GM21576 (cell line): ENCODE measurements at regions not wholly inside any gene's neighbourhood (a gene's known extent, or its start where the extent isn't known, plus 50 kb on each side); places are given as distances from the start of the nearest gene placed in this dataset.
"Not testable (repeated sequence)": the region's sequence is repeated elsewhere in the genome, so short reads cannot be mapped to it uniquely, and the experiment has no call there.

Source experiments
- ATAC-seq: cut with Tn5 transposase; IDR thresholded peaks from one replicate; pipeline ENCODE4 v1.9.1; 2021; ENCODE audit warnings: mild to moderate bottlenecking, moderate library complexity; ENCODE audit not compliant: unreplicated experiment

DNA sequence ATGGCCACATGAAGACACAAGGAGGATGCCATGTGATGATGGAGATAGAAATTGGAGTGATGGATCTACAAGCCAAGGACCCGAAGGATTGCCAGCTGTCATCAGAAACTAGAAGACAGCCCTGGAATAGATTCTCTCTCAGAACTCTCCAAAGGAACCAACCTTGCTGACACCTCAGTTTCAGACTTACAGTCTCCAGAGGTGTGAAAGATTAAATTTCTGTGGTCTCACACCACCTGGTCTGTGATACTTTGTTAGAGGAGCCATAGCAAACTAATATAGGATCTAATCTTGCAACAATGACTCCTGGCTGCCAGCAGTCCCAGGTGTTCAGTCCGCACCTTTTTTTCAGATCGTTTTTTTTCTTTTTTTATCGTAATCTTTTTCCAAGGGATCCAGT, 647.3 kb upstream of the GHITM start:
- no peak for ATAC-seq

DNA sequence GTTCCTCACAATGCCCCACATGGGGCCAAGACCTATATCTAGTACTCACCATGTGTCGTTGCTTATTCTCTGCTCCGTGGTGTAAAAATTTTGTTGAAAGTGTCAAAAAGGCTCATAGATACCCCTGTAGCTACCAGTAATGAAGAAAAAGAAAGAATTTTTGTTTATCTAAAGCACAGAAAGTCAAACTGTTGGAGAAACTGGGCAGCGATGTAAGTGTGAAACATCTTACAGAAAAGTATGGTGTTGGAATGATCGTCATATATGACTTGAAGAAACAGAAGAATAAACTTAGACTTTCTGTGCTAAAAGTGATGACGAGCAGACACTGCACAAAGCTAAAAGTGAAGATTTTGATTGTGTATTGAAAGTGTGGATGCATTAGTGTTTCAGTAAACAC, 626.6 kb upstream of the GHITM start:
- ATAC-seq, result no peak

DNA sequence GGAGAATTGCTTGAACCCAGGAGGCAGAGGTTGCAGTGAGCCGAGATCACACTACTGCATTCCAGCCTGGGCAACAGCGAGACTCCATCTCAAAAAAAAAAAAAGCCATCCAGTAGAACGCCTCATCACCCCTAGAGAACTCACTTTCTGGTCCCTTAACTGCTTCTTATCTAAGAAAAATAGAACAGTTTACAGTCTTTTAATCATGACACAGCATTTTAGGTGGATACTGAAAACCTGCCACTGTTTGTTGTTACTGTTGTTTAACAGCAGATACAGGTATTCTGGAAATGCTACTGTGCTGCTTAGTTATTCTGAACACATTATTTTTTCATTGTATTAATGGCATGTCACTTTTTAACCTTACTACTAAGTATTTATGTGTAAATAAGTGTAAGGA, 624.3 kb upstream of the GHITM start:
- ATAC-seq, result no peak

DNA sequence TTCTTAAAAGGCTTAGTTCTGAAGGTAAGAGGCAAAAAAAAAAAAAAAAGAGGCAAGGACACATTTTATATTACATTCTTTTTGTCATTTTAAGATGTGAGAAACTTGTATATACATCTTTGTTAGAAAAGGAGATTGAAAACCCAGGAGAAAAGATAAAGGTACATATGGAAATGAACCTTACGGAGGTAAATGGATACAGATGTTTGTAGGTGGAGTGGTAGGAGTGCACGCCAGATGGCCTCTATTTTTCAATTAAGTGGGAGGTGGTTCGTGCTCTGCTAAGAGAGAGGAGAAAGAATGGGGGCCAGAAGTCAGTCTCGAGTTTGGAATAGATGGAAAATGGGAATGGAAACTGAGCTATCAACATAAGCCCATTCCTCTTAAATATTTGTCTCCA, 622.5 kb upstream of the GHITM start:
- no peak for ATAC-seq

DNA sequence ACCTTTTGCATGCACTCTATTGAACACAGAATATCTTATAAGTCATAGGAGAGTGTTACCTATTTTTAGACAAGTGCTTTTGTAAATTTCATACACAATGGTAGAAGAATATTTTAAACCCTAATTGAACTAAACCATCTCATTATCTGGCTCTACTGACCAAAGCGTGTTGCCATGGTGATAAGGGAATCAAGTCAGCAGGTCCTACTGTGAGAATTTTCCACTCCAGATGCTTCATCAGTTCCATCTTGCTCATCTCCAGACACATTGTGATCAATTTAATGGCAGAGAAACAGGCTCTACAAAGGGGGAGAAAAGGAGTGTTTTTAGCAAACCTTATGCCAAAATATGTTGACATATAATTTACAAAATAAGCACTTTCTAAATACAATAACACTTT, 621.9 kb upstream of the GHITM start:
- ATAC-seq, result no peak

DNA sequence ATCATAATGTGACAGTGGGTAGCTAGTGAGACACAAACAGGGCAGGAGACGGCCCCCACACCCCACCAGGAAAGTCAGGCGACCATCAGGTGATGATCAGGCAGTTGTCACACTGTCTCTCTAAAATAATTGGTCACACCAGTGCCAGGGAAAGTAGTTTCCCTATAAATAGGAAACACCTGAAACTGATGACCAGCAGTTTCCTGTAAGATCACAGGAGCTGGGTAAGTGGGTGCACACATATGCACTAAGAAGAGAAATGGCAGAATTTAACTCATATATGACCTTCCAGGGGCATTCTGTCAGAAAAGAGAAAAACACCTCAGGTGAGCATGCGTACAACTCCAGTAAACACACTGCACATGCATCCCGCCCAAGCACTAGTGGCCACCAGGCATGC, 620.5 kb upstream of the GHITM start:
- no peak for ATAC-seq

DNA sequence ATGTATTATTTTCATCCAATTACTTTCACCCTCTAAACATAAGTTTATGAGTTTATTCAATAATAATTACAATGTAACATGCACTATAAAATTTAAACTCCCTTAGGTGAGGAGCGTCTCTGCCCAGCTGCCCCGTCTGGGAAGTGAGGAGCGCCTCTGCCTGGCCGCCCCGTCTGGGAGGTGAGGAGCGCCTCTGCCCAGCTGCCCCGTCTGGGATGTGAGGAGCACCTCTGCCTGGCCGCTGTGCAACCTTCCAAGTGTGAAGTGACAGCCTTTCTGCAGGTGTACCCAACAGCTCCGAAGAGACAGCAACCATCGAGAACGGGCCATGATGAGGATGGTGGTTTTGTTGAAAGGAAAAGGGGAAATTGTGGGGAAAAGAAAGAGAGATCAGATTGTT, 618.9 kb upstream of the GHITM start:
- ATAC-seq, result not testable (repeated sequence)

DNA sequence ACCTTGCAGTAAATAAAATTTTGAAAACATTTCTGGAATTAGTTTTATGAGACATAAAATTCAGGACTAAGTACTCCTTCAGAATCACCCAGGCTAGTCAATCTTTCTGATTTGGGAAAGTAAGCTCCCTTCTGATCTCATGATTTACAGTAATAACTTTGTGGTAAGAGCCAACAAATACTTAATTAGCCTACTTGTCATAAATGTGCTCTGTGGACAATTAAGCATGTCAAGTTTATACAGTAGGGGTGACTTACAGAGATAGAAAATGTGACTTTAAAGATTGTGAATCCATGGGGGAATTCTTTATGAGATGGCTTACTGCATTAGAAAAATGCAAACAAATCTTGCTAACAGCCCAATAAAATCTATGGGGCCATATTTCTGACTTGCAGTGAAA, 616.9 kb upstream of the GHITM start:
- ATAC-seq, result no peak

DNA sequence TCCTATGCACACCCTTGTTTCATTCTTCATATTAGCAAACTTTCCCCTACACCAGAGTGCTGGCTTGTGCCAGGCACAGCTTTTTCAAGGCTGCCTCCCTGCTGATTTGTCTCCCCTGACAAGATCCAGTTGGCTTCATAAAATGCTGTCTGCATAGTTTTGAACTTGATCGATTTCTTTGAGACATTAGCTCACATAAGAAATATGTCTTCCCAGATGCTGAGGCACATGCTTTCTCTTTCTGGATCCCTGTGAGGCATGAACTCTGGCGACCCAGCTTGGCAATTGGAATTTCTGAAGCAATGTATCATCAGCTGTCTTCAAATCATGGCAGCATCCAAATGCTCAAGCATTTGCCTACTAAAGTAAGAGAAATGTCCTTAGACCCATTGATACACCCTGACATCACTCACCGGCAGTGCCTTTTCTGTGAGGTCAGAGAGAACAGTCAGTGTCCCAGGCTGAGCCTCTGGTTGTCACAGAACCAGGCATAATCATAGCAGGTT, 616.4 kb upstream of the GHITM start:
- no peak for ATAC-seq

DNA sequence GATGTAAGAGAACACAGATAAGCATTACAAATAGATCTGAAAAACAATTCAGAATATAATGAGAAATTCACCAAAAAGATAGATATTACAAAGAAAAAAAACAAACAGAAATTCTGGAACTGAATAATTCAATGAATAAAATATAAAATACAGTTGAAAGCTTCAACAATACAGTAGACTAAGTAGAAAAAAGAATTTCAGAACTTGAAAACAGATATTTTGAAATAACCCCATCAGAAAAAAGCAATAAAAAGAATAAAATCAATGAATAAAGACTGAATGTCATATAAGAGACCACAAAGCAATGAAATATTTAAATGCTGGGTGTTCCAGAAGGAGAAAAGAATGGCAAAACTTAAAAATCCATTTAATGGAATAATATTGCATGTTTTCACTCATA, 611.4 kb upstream of the GHITM start:
- no peak for ATAC-seq

DNA sequence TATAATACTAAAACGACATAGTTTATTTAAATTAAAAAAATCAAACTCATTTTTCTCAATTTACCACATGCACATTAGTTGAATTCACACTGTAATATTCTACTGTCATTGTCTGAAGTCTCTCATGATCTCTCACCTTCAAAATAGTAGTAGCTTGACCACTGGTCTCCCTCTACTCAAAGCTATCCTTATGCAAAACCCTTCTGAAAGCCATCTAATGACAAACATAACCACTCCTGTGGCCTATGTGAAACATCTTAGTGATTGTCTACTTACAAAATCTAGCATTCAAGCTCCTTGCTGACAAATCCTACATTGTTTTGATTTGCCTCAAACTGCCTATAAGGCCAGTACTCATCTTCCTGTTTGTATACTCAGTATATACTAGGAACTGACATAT, 606.0 kb upstream of the GHITM start:
- ATAC-seq, result no peak

DNA sequence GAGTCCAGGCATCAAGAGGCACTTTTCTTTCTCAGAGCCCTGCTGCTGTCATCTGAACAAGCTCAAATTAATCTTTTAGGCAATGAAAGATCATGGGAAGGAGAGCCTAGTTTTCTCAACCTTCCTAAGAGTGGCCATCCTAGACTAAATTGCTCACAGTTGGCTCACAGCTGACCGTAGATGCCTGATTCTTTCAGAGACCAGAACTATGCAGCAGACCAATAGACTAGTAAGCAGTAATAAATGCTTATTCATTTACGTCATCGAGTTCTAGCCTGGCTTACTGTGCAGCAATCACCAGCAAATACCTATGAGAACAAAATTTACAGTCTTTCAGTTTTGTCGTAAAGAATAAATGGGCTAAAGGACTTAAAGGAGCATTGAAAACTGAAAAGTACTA, 602.9 kb upstream of the GHITM start:
- no peak for ATAC-seq

DNA sequence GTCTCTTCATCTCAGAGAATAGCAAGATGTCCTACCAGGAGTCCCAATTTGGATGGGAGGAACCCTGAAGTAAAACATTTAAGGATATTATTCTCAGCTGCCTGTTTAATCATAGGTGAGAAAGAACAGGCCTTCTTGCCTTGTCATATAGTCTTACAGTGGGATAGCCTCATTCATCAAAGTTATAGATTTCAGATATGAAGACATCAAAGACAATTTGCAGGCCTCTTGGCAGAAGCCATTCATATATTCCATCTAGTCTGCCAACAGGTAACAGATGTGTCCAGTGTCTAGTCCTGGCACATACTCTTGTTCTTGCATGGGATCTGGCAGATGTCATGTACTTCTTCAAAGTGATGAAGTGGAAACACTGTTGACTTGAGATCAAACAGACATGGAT, 601.3 kb upstream of the GHITM start:
- ATAC-seq, result no peak

DNA sequence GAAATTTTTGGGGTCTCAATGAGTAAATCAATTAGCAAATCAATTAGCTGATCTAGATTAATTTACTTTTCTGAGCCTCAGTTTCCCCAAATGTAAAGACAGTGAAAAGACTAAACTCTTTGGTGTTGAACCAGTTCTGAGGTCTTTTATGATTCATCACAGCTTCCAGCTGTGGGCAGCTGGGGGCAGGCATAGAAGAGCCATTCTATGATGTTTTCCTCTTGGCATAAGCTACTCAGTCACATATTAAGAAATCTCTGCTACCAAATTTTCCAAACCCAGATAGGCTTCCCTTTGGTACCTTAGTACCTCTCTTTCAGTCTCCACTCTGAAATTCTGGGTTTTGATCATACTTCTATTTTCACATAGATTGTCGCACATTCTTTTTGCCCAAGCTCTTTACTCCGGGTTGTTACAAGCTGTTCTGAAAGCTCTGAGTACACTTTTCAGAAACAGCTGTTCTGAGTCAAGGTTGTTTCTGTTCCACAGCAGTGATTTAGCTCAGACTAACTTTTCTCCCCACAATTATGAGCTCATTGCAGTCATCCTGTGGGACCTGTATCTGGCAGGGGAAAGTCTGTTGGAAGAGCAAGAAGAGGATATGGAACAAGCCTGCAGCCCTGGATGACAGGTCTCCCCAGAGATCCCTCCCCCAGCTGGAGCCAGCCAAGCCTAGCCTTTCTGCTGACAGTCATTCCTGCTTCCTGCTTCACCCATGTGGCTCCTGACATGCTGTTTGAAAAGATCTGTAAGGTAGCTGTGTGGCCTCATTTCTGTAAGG, 599.6 kb upstream of the GHITM start:
- peak; percentile 55 for ATAC-seq

DNA sequence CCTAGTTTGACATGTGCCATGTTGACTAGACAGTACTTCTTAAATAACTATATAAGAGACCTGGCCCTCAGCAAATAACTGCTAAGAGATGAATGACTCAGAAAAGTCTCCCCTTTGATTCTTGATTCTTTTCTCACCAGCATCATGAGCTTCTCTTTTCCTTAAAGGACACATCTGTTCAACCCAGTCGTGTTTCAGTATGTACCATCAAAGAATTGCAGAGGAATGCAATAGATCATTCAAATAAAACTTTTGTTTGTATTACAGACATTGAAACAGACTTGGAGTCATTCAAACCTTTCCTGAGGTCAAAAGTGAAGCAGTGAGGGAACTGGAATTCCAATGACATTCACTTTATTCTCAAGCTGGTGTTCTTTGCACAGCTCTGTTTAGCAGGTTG, 598.3 kb upstream of the GHITM start:
- ATAC-seq, result no peak

DNA sequence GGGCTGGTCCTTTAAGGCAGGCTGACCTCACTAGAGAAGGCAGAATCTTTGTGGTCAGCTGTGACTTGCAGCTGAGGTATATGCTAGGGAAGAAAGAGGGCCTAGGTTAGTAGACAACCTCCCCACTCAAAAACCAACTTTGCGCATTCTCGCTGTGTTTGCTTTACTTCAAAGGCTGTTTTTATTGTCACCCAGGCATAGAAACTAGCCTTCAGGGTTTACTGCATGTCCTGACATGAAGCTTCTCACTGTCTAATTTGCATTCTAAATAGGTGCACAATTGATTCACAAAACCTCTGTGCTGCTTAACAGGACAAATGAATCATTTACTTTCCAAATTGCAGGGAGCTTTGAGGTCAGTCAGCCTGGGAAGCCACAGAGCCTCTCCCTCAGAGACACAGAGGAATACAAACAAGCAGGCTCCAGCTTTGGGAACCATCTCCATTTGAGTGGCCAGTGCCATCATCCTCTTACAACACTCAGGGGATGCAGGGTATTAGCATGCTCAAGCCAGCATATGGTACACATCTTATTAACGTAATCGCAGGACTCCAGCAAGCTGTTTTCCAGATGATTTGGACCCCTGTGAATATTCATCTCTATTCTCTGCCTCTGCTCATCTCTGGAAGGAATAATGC, 596.4 kb upstream of the GHITM start:
- ATAC-seq, result no peak

DNA sequence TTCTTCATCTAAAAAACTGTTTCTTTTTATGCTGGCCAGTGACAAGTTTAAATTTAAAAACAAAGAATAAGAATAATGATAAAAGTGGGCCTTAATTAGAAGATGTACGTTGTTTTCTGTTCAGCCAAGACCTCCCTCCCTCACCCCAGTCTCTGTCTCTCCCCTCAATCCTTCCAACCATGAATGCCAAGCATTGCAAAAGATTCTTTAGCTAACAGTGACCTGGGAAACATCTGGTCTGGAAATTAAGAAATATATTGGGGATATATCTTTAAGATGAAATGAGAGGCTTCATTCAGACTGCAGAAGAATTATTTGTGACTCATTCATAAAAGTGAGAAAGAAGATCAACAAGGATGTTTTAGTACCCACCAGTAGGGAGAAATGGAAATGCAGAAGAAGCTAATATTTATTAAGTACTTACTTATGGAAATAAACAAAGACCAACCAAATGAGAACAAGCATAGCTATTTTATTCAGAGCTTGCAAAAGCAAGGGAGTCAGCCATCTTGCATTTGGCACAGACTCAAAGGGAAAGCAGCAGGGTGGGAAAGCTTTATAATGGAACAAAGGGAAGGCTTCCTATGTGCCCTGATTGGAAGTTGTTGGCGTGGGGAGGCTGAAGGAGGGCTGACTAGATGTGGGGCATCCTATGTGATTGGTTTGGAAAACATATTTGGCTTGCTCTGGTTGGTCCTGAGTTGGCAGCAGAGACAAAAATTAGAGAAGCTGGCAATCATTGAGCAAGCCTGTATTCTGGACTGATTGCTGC, 595.4 kb upstream of the GHITM start:
- ATAC-seq, result no peak

DNA sequence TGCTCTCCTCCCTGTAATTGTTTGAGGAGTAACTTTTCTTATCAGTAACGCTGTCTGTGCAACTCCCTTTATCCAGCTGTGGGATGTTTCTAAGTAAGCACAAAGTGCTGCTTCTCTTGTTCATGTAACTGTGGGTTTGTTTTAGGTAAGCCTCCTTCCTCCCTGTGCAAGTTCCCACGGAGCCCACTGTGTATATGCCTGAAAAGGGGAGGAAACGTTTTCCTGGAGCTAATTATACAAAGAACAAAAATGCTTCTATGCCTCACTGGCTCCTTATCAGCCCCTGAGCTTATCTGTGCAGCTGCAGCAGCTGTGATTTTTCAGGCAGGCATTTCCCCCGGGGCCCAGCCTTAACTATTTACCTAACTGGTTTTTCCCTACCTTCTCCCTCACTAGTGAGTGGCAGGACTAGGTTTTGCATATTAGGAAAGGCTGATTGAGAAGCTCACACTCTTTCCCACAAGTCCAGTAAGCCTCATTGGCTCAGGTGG, 593.4 kb upstream of the GHITM start:
- ATAC-seq, result no peak

DNA sequence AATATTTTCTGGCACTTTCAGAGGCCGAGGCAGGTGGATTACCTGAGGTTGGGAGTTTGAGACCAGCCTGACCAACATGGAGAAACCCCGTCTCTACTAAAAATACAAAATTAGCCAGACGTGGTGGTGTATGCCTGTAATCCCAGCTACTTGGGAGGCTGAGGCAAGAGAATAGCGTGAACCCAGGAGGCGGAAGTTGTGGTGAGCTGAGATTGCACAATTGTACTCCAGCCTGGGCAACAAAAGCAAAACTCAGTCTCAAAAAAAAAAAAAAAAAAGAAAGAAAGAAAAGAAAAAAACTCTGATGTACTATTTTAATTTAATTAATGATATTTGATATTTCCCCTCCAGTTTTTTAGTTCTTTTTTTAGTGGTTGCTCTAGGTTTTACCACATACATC, 588.1 kb upstream of the GHITM start:
- ATAC-seq, result not testable (repeated sequence)

DNA sequence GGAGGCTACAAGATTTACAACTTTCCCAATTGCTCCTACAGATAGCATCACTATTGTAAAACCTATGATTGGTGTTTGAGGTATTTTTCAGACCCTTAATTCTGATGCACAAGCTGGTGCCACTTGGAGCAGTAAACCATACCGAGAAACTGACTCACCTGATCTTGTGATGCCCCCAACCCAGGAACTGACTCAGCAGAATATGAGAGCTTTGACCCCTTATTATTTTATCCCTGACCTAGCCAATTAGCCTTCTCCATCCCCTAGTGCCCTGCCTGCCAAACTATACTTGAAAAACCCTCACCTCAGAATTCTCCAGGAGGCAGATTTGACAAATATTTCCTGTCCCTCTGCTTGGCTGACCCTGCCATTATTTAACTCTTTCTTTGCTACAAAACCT, 585.9 kb upstream of the GHITM start:
- no peak for ATAC-seq

DNA sequence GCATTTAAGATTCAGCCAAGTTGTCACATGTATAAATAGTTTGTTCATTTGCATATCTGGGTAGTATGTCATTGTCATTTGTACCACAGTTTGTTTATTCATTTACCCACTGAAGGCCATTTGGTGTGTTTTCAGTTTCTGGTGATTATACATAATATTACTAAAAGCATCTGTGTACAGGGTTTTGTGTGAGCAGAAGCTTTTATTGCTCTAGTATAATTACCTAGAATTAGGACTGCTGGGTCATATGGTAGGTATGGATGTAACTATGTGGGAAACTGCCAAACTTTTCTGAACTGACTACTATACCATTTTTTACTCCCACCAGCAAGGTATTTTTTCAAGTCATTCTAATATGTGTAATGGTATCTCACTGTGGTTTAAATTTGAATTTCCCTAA, 584.0 kb upstream of the GHITM start:
- peak; percentile 59 for ATAC-seq

DNA sequence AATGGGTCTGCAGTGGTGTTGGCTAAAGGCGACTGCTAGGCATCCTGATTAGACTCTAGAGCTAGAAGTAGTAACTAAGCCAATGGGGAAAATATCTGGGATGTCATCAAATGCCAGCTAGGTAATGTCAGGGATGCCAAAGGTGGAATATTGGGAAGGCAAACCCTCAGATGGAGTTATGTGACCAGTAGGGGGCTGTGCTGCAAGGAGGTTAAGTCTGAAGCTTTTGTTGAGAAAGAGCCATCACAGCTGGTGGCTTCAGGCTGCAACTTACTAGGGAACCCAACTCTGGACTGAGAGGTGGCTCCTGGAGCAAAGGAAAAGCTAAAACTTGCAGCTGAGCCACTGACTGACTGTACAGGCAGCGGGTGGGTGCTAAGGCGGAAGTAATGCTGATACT, 576.9 kb upstream of the GHITM start:
- no peak for ATAC-seq
